ENCODE measurements at regions not wholly inside any gene's neighbourhood (a gene's known extent, or its start where the extent isn't known, plus 50 kb on each side); places are given as distances from the start of the nearest gene placed in this dataset.

DNA sequence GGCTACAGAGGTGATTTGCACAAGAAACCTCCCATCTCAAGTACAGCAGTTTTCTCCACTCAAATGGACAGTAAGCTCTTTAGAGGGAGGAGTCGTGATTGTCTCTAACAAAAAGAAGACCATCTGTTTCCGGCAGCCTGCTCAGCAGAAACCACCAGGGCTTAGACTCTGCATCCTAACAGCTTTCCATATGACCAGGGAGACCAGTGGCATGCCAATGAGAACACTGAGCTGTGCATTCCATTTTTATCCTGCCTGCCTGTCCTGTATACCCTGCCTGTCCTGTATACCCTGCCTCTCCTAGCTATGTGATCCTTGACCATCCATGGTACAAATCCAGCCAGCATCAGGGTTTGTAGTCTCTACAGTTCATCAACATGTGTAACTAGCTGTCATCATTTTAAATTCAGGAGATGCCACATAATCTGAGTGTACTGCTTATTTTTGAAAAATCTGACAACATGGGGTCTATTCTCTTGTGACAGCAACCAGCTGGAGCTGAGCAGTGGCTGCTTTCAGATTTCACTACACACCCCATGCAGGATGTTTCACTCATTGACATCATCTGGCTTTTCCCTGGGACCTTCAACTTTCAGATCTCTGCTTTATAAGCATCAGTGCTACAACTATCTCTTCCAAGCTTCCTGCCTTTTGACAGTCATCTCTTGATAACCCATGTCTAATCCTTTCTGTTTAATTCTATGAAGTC lies 50.5 kb upstream of the POU2AF2 start:
- no peak overlapping the region for H3K4me3 ChIP-seq (ENCODE audit: low read length in 2 of 2)
- H3K9ac ChIP-seq (ENCODE audit: low read depth in 1 of 2, low read length in 2 of 2): no peak overlapping the region
- H3K9me3 ChIP-seq (ENCODE audit: control insufficient read depth in 2 of 2, low read length in 2 of 2): peaks cover 0 to 3% of the 10 kb centered on the region in 2 donors
- H3K36me3 ChIP-seq (ENCODE audit: control insufficient read depth in 2 of 2, insufficient read depth in 2 of 2, low read length in 2 of 2): no peaks in the 10 kb centered on the region
- H3K27ac ChIP-seq (ENCODE audit: low read depth in 2 of 2, low read length in 2 of 2): no peak overlapping the region
- no peaks in the 10 kb centered on the region for H3K27me3 ChIP-seq (ENCODE audit: control insufficient read depth in 2 of 2, insufficient read depth in 2 of 2, low read length in 2 of 2)
- H3K4me1 ChIP-seq (ENCODE audit: control insufficient read depth in 2 of 2, insufficient read depth in 2 of 2, low read length in 2 of 2): no peaks in the 10 kb centered on the region

- no peaks in the 10 kb centered on the region for H3K36me3 ChIP-seq (ENCODE audit: control insufficient read depth in 2 of 2, insufficient read depth in 2 of 2, low read length in 2 of 2)
- no peaks in the 10 kb centered on the region for H3K27me3 ChIP-seq (ENCODE audit: control insufficient read depth in 2 of 2, insufficient read depth in 2 of 2, low read length in 2 of 2)
- peaks cover 0 to 3% of the 10 kb centered on the region in 2 donors for H3K9me3 ChIP-seq (ENCODE audit: control insufficient read depth in 2 of 2, low read length in 2 of 2)
- H3K9ac ChIP-seq (ENCODE audit: low read depth in 1 of 2, low read length in 2 of 2): no peak overlapping the region
- H3K27ac ChIP-seq (ENCODE audit: low read depth in 2 of 2, low read length in 2 of 2): no peak overlapping the region
- no peak overlapping the region for H3K4me3 ChIP-seq (ENCODE audit: low read length in 2 of 2)
- H3K4me1 ChIP-seq (ENCODE audit: control insufficient read depth in 2 of 2, insufficient read depth in 2 of 2, low read length in 2 of 2): no peaks in the 10 kb centered on the region
Measured at GRCh38 chr11:111193924-111194490, 51.5 kb upstream of the POU2AF2 start.

DNA sequence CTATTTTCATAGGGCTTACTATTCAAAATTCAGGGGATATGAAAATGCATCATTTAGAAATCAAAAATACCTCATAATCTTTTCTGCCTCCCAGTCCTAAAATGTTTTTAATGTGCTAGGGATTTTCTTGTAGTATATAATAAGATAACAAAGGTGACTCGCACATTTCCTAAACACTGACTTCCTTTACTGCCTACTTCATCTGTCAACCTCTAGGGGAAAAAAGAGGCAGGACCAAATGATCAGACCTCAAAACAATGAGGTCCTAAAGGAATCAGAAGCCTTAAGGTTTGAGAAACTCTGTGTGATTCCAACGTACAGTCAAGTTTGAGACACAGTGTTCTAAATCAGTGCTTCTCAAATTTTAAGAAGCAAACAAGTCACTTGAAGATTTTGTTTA lies 56.1 kb upstream of the POU2AF2 start:
- no peak overlapping the region for H3K9ac ChIP-seq (ENCODE audit: low read depth in 1 of 2, low read length in 2 of 2)
- H3K27ac ChIP-seq (ENCODE audit: low read depth in 2 of 2, low read length in 2 of 2): no peak overlapping the region
- no peaks in the 10 kb centered on the region for H3K36me3 ChIP-seq (ENCODE audit: control insufficient read depth in 2 of 2, insufficient read depth in 2 of 2, low read length in 2 of 2)
- H3K4me1 ChIP-seq (ENCODE audit: control insufficient read depth in 2 of 2, insufficient read depth in 2 of 2, low read length in 2 of 2): no peaks in the 10 kb centered on the region
- H3K27me3 ChIP-seq (ENCODE audit: control insufficient read depth in 2 of 2, insufficient read depth in 2 of 2, low read length in 2 of 2): no peaks in the 10 kb centered on the region
- peaks cover 0 to 3% of the 10 kb centered on the region in 2 donors for H3K9me3 ChIP-seq (ENCODE audit: control insufficient read depth in 2 of 2, low read length in 2 of 2)
- H3K4me3 ChIP-seq (ENCODE audit: low read length in 2 of 2): no peak overlapping the region

GRCh38 chr11:111186308-111186915 lies 59.1 kb upstream of the POU2AF2 start:
- no peak overlapping the region for H3K9ac ChIP-seq (ENCODE audit: low read depth in 1 of 2, low read length in 2 of 2)
- H3K27me3 ChIP-seq (ENCODE audit: control insufficient read depth in 2 of 2, insufficient read depth in 2 of 2, low read length in 2 of 2): no peaks in the 10 kb centered on the region
- no peaks in the 10 kb centered on the region for H3K36me3 ChIP-seq (ENCODE audit: control insufficient read depth in 2 of 2, insufficient read depth in 2 of 2, low read length in 2 of 2)
- no peak overlapping the region for H3K4me3 ChIP-seq (ENCODE audit: low read length in 2 of 2)
- no peaks in the 10 kb centered on the region for H3K9me3 ChIP-seq (ENCODE audit: control insufficient read depth in 2 of 2, low read length in 2 of 2)
- no peaks in the 10 kb centered on the region for H3K4me1 ChIP-seq (ENCODE audit: control insufficient read depth in 2 of 2, insufficient read depth in 2 of 2, low read length in 2 of 2)
- no peak overlapping the region for H3K27ac ChIP-seq (ENCODE audit: low read depth in 2 of 2, low read length in 2 of 2)

DNA sequence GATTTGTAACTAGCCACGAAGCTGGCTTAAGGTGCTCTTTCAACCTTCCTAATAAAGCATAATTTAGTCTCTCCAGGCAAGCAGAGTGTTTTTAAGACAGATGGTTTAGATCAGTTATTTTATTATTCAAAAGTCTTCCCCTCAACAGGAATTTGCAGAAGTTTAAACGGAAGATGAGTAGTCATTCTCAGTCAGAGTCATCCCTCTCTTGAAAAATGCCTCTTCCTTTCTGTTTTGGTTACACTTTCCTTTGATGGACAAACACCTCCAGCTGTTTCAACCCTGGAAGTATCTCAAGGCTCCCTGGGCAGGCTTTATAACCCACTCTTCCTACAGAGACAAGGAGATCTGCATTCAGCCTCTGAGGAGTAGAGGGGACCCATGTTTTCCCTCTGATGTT lies 60.3 kb upstream of the POU2AF2 start:
- no peaks in the 10 kb centered on the region for H3K4me1 ChIP-seq (ENCODE audit: control insufficient read depth in 2 of 2, insufficient read depth in 2 of 2, low read length in 2 of 2)
- no peaks in the 10 kb centered on the region for H3K36me3 ChIP-seq (ENCODE audit: control insufficient read depth in 2 of 2, insufficient read depth in 2 of 2, low read length in 2 of 2)
- no peaks in the 10 kb centered on the region for H3K27me3 ChIP-seq (ENCODE audit: control insufficient read depth in 2 of 2, insufficient read depth in 2 of 2, low read length in 2 of 2)
- no peak overlapping the region for H3K9ac ChIP-seq (ENCODE audit: low read depth in 1 of 2, low read length in 2 of 2)
- no peaks in the 10 kb centered on the region for H3K9me3 ChIP-seq (ENCODE audit: control insufficient read depth in 2 of 2, low read length in 2 of 2)
- H3K27ac ChIP-seq (ENCODE audit: low read depth in 2 of 2, low read length in 2 of 2): no peak overlapping the region
- H3K4me3 ChIP-seq (ENCODE audit: low read length in 2 of 2): no peak overlapping the region

DNA sequence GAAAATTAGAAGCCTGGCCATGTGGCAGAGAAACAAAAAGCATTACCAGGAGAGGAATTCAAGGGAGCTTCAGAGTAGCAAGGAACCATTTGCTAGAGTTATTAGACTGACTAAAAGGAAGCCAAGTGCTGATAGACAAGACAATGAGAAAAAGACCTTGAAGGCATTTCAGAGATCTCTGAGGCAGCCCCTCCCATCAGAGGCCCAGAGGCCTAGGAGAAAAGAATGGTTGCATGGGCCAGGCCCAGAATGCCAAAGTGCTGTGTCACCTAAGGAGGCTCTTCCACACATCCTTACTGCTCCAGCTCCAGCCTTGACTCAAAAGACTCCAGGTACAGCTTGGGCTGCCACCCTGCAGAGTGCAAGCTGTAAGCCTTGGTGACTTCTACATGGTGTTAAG lies 61.8 kb upstream of the POU2AF2 start:
- Histone ChIP-seq H3K4me3 (ENCODE audit: low read length in 2 of 2) (no peak overlapping the region), H3K36me3 (ENCODE audit: control insufficient read depth in 2 of 2, insufficient read depth in 2 of 2, low read length in 2 of 2) (no peaks in the 10 kb centered on the region), H3K4me1 (ENCODE audit: control insufficient read depth in 2 of 2, insufficient read depth in 2 of 2, low read length in 2 of 2) (no peaks in the 10 kb centered on the region), H3K9ac (ENCODE audit: low read depth in 1 of 2, low read length in 2 of 2) (no peak overlapping the region), H3K27me3 (ENCODE audit: control insufficient read depth in 2 of 2, insufficient read depth in 2 of 2, low read length in 2 of 2) (no peaks in the 10 kb centered on the region), H3K9me3 (ENCODE audit: control insufficient read depth in 2 of 2, low read length in 2 of 2) (no peaks in the 10 kb centered on the region), H3K27ac (ENCODE audit: low read depth in 2 of 2, low read length in 2 of 2) (no peak overlapping the region)

GRCh38 chr11:111179184-111179910 lies 66.2 kb upstream of the POU2AF2 start:
- H3K9me3 ChIP-seq (ENCODE audit: control insufficient read depth in 2 of 2, low read length in 2 of 2): no peaks in the 10 kb centered on the region
- no peak overlapping the region for H3K4me3 ChIP-seq (ENCODE audit: low read length in 2 of 2)
- no peak overlapping the region for H3K9ac ChIP-seq (ENCODE audit: low read depth in 1 of 2, low read length in 2 of 2)
- H3K27ac ChIP-seq (ENCODE audit: low read depth in 2 of 2, low read length in 2 of 2): no peak overlapping the region
- H3K4me1 ChIP-seq (ENCODE audit: control insufficient read depth in 2 of 2, insufficient read depth in 2 of 2, low read length in 2 of 2): no peaks in the 10 kb centered on the region
- no peaks in the 10 kb centered on the region for H3K27me3 ChIP-seq (ENCODE audit: control insufficient read depth in 2 of 2, insufficient read depth in 2 of 2, low read length in 2 of 2)
- H3K36me3 ChIP-seq (ENCODE audit: control insufficient read depth in 2 of 2, insufficient read depth in 2 of 2, low read length in 2 of 2): no peaks in the 10 kb centered on the region

GRCh38 chr11:111177037-111177871 lies 68.3 kb upstream of the POU2AF2 start:
- Histone ChIP-seq H3K9me3 (ENCODE audit: control insufficient read depth in 2 of 2, low read length in 2 of 2) (no peaks in the 10 kb centered on the region), H3K27ac (ENCODE audit: low read depth in 2 of 2, low read length in 2 of 2) (no peak overlapping the region), H3K36me3 (ENCODE audit: control insufficient read depth in 2 of 2, insufficient read depth in 2 of 2, low read length in 2 of 2) (no peaks in the 10 kb centered on the region), H3K4me1 (ENCODE audit: control insufficient read depth in 2 of 2, insufficient read depth in 2 of 2, low read length in 2 of 2) (no peaks in the 10 kb centered on the region), H3K27me3 (ENCODE audit: control insufficient read depth in 2 of 2, insufficient read depth in 2 of 2, low read length in 2 of 2) (no peaks in the 10 kb centered on the region), H3K4me3 (ENCODE audit: low read length in 2 of 2) (no peak overlapping the region), H3K9ac (ENCODE audit: low read depth in 1 of 2, low read length in 2 of 2) (no peak overlapping the region)

DNA sequence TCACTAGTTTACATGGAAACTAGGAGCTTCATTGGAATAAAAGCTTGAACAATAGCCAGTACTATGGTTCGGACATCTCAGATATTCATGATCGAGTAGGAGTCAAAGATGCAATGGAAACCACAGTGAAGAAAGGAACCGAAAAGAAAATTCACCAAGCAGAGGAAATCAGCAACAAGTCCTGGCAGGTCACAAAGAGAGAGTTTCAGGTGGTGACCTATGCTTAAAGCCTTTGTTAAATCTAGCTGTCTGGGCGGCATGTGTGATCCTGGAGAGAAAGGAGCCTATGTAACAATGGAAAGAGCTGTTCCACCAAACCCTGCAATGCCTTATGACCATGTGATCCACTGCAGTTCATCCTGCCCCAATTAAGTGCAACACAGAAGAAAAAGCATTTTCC lies 68.9 kb upstream of the POU2AF2 start:
- no peaks in the 10 kb centered on the region for H3K27me3 ChIP-seq (ENCODE audit: control insufficient read depth in 2 of 2, insufficient read depth in 2 of 2, low read length in 2 of 2)
- no peaks in the 10 kb centered on the region for H3K4me1 ChIP-seq (ENCODE audit: control insufficient read depth in 2 of 2, insufficient read depth in 2 of 2, low read length in 2 of 2)
- H3K9me3 ChIP-seq (ENCODE audit: control insufficient read depth in 2 of 2, low read length in 2 of 2): no peaks in the 10 kb centered on the region
- H3K9ac ChIP-seq (ENCODE audit: low read depth in 1 of 2, low read length in 2 of 2): no peak overlapping the region
- no peak overlapping the region for H3K27ac ChIP-seq (ENCODE audit: low read depth in 2 of 2, low read length in 2 of 2)
- no peaks in the 10 kb centered on the region for H3K36me3 ChIP-seq (ENCODE audit: control insufficient read depth in 2 of 2, insufficient read depth in 2 of 2, low read length in 2 of 2)
- no peak overlapping the region for H3K4me3 ChIP-seq (ENCODE audit: low read length in 2 of 2)
